Stimulated activated CD4-positive, alpha-beta T cell treated with anti-CD3 and anti-CD28 coated beads, Interleukin-12 subunit alpha, Interleukin-12 subunit beta, amount 100 ng/mL, for 4 hours (primary cell): ENCODE measurements at regions not wholly inside any gene's neighbourhood (a gene's known extent, or its start where the extent isn't known, plus 50 kb on each side); places are given as distances from the start of the nearest gene placed in this dataset.
"Not testable (repeated sequence)": the region's sequence is repeated elsewhere in the genome, so short reads cannot be mapped to it uniquely, and the experiment has no call there.

ENCODE experiments used
- DNase-seq: peaks from one replicate; pipeline ENCODE4 v3.0.0-alpha.2; 2020

DNA sequence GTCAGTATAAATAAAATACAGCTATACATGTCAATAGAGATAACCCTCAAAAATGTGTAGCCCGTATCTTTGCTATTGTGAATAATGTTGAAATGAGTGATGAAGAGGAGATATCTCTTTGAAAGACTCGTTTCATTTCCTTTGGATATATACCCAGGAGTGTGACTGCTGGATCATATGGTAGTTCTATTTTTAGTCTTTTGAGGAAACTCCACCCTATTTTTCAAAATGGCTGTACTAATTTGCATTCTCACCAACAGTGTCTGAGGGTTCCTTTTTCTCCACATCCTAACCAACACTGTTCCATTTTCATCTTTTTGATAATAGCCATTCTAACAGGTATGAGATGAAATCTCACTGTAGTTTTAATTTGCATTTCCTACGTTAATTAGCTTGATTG is 237.5 kb upstream of the GBE1 start:
- no peak for DNase-seq

GRCh38 chr3:81998139-81998755 is 236.8 kb upstream of the GBE1 start:
- DNase-seq = no peak

GRCh38 chr3:81997390-81997789 is 235.9 kb upstream of the GBE1 start:
- no peak for DNase-seq

GRCh38 chr3:81995329-81995728 is 233.9 kb upstream of the GBE1 start:
- no peak for DNase-seq

- no peak for DNase-seq
Observed at GRCh38 chr3:81989758-81990157, 228.3 kb upstream of the GBE1 start.

- no peak for DNase-seq
Observed at GRCh38 chr3:81989274-81989673, 227.8 kb upstream of the GBE1 start.

GRCh38 chr3:81987412-81987811 is 226.0 kb upstream of the GBE1 start:
- not testable (repeated sequence) for DNase-seq

DNA sequence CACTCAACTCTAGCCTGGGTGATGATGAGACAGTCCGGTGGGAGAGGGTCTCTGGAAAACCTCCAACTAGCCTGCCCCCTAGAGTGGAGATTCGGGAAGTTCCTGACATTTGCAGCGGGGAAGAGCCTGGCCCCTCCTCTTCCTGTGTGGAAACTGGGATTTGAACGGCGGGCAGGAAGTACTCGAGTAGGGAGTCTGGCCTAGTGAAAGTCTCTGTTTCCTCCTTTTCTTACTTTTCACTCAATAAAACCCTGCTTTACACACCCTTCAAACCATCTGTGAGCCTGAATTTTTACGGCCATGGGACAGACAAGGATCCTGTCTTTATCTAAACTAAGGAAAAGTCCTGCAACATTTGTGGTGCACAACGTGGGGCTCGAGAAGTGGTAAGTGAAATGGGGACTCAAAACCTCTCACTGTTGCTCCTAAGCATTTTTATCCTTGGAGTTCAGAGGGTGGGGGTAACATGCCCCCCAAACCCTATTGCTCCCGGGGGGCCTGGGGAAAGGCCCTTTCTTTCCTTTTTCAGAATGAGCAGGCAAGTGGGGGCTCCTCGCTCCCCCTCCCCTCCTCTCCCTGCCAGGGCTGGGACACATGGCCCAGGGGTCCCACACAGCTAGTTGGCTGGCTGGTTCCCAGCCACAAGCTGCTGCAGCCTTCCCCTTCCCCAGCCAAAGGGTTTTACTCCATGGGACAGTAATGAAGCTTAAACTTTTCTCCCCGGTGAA is 224.7 kb upstream of the GBE1 start:
- DNase-seq = no peak

GRCh38 chr3:81983382-81983781 is 221.9 kb upstream of the GBE1 start:
- no peak for DNase-seq

GRCh38 chr3:81980596-81981494 is 219.4 kb upstream of the GBE1 start:
- no peak for DNase-seq

GRCh38 chr3:81974751-81975150 is 213.3 kb upstream of the GBE1 start:
- DNase-seq = no peak

DNA sequence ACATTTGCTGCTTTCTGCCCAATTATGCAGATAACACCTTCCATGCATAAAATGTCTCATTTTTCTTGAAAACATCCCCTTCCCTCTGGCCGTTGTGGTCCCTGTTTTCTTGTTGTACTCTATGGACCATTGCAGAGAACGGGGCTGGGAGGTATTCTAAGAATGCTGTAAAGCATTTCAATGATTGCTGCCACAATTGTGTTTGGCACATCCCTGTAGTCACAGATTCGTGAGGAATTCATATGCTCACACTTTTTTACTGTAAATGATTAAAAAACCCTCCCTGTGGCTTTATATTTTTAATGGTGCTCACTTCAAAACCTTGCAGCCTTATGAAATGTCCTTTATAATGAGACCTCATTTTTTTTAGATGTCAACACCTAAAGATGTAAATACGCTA is 207.2 kb upstream of the GBE1 start:
- DNase-seq = no peak

- DNase-seq = no peak
Observed at GRCh38 chr3:81967393-81967792, 205.9 kb upstream of the GBE1 start.

DNA sequence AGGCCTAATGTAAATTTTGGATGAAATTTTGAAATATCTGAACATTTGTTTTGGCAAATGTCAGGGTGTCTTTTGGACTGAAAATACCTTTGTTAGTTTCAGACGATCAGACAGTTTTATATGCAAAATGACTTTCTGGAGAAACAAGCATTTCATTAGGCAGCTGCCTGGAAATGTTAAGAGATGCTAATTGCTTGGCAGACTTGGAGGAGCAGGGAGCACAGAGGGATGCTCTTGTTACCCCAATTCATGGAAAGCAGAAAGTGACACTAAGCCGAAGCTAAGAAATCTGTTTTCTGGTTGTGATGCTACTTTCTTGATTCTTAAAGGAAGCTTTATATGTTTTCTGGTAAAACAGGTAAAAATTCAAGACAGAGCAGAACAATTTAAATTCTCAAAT is 204.3 kb upstream of the GBE1 start:
- DNase-seq = no peak

DNA sequence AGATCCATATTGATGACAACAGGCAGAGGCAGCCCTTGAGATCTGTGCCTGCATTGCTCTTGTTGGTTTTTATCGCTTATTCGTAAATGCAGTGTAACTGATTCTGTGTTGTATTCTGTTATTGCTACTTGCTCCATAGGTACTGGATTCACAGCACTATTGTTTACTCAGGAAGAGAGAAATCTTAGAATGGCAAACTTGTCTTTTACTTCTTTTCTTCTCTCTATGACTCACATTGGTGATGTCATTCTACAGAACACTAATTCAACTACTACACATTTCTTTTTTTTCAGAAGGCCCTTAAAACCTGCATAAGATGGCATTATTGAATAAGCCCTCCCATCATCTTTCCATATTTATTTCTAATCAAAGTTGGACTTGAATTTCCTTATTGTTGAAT is 201.0 kb upstream of the GBE1 start:
- DNase-seq = no peak

DNA sequence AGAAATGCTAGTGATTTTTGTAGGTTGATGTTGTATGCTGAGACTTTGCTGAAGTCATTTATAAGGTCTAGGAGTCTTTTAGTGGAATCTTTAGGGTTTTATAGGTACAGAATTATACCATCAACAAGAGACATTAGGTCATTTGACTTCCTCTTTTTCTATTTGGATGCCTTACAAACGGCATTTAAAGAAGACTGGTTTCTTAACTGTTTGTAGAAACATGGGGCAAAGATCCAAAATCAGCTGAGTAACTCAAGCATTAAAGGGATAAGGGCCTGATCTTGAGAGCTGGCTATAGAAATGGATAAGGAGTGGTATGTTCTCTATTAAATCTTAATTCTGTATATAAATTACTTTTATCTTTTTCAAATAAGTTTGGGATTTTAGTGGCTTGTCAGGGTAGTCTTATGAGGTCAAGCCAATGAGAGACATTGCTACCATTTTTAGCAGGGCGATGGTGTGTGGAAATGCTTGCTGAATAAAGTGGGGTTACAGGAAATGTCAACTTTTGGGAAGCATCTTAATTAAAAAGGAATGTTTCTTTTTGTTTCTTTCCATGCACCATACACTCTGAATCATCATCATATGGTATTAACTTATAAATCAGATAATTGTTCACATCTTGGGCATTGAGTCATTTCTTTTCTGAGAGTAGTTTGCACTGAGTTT is 197.7 kb upstream of the GBE1 start:
- DNase-seq = no peak

GRCh38 chr3:81955878-81956277 is 194.4 kb upstream of the GBE1 start:
- no peak for DNase-seq

- DNase-seq = no peak
Observed at GRCh38 chr3:81953111-81953510, 191.7 kb upstream of the GBE1 start.

- no peak for DNase-seq
Observed at GRCh38 chr3:81952141-81952540, 190.7 kb upstream of the GBE1 start.

- DNase-seq = no peak
Observed at GRCh38 chr3:81951636-81952035, 190.2 kb upstream of the GBE1 start.

DNA sequence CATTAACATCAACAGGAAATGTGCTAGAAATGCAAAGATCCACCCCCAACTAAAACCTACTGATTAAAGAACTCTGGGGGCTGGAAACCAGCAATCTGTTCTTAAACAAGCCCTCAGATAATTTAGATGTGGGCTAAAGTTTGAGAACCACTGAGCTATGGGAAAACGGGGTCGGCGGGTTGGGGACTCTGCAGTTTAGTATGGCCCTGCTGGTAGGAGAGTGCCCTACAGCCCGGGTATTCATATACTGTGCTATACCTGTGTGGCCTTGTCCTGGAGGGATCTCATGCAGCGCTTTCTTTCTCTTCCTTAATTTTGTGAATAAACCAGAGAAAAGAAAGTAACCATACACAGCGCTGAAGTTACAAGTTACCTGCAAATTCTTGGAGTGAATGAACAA is 189.7 kb upstream of the GBE1 start:
- DNase-seq = no peak

DNA sequence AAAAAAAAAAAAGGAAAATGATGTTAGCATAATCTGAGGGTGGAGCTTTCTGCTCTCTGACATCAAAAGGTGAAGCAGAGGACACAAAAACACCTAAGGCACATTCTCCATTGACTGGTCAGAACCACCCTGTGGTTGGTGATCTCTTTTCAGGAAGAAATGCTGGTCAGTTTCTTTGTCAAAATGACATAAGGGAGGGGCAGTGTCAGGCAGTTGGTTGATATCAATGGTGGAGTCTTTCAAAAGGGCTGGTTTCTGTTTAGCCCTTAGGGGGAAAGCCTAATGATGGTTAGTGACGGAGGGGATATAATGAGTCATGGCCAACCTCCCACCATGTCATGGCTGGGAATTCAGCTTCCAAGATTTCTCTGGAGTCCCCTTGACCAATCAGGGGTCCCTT is 185.9 kb upstream of the GBE1 start:
- DNase-seq = no peak

GRCh38 chr3:81938681-81939080 is 177.2 kb upstream of the GBE1 start:
- no peak for DNase-seq
